ENCODE measurements at regions not wholly inside any gene's neighbourhood (a gene's known extent, or its start where the extent isn't known, plus 50 kb on each side); places are given as distances from the start of the nearest gene placed in this dataset.

DNA sequence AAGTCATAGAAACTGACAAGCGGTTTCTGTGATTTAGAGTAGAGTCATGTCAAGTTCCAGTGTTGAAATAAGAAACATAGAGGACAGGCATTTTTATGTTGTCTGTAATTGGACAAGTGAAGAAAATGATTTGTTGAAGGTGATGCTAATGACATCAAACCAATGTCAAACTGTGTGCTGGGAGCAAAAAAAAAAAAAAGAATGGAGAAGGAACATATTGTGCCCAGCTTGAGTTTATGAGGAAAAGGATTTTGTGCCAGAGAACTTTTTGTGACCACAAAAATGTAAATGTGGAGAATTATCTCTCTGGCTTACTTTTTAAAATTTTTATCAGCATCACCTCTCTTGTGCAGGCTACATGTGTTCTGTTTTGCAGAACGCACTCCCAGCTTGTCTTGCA lies 495.7 kb downstream of the RAPGEF2 start:
- Histone ChIP-seq H2AFZ (ENCODE audit: control insufficient read depth, low read depth, low read length) (no peak overlapping the region), H3K4me1 (ENCODE audit: control insufficient read depth, insufficient read depth, low read length) (no peaks in the 10 kb centered on the region), H3K36me3 (ENCODE audit: control insufficient read depth in 2 of 2, insufficient read depth in 2 of 2, low read length in 1 of 2) (no peaks in the 10 kb centered on the region), H3K27me3 (replicated peaks in 1 of 2; ENCODE audit: control insufficient read depth in 2 of 2, insufficient read depth in 2 of 2, low read length in 1 of 2) (no peaks in the 10 kb centered on the region), H3K9ac (ENCODE audit: control insufficient read depth, insufficient read depth, low read length) (no peak overlapping the region), H3K4me2 (ENCODE audit: control insufficient read depth, insufficient read depth) (no peak overlapping the region), H3K9me3 (replicated peaks; ENCODE audit: control insufficient read depth, insufficient read depth, low read length) (no peaks in the 10 kb centered on the region), H3K4me3 (no peak overlapping the region), H4K20me1 (ENCODE audit: control insufficient read depth, insufficient read depth) (no peaks in the 10 kb centered on the region), H3K79me2 (ENCODE audit: control insufficient read depth, insufficient read depth, low read length) (no peaks in the 10 kb centered on the region), H3K27ac (ENCODE audit: control insufficient read depth, insufficient read depth) (no peak overlapping the region)
- intact Hi-C loops (cut with micrococcal nuclease; ENCODE audit: unreplicated experiment) (no loop called here), in situ Hi-C loops (cut with MboI) (no loop called here)
- WGBS (ENCODE audit: insufficient coverage, insufficient replicate concordance, low lambda C conversion rate, missing lambda C conversion rate), result 5% methylated on average over 2 of the region's 2 CpGs
- ChIA-PET CTCF (no interaction called here), RAD21 (ENCODE audit: unreplicated experiment) (no interaction called here), POLR2A (no interaction called here), SMC1A (ENCODE audit: uncharacterized antibody, unreplicated experiment) (no interaction called here)
- FAIRE-seq (no peak), DNase-seq (ENCODE audit: low read depth, low spot score) (no peak), ATAC-seq (no peak)
- TF ChIP-seq CHD2 (IDR thresholded peaks at IDR 0.05; ENCODE audit: borderline replicate concordance, low read depth, low read length) (no peak), BCL11A (IDR thresholded peaks at IDR 0.05; ENCODE audit: low read depth, low read length) (no peak)
- no TSS peak for BruUV-seq (replicated peaks)

DNA sequence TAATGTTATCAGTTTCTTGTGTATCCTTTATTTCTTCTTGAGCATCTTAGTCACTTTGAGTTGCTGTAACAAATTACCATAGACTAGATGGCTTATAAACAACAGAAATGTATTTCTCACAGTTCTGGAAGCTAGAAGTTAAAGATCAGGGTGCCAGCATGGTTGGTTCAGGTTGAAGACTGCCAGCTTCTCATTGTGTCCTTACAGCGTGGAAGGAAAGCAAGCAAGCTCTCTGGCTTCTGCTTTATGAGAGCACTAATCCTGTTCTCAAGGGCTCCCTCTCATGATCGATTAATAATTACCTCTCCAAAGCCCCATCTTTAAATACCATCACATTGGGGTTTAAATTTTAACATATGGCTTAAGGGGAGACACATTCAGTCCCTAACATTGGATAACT lies 497.2 kb downstream of the RAPGEF2 start:
- in situ Hi-C loops (cut with MboI), result no loop called here
- Histone ChIP-seq H2AFZ (ENCODE audit: control insufficient read depth, low read depth, low read length) (no peak overlapping the region), H3K79me2 (ENCODE audit: control insufficient read depth, insufficient read depth, low read length) (no peaks in the 10 kb centered on the region), H3K4me3 (no peak overlapping the region), H3K27ac (ENCODE audit: control insufficient read depth, insufficient read depth) (no peak overlapping the region), H3K36me3 (ENCODE audit: control insufficient read depth in 2 of 2, insufficient read depth in 2 of 2, low read length in 1 of 2) (no peaks in the 10 kb centered on the region), H3K27me3 (replicated peaks in 1 of 2; ENCODE audit: control insufficient read depth in 2 of 2, insufficient read depth in 2 of 2, low read length in 1 of 2) (no peaks in the 10 kb centered on the region), H3K9ac (ENCODE audit: control insufficient read depth, insufficient read depth, low read length) (no peak overlapping the region), H3K4me1 (ENCODE audit: control insufficient read depth, insufficient read depth, low read length) (no peaks in the 10 kb centered on the region), H3K4me2 (ENCODE audit: control insufficient read depth, insufficient read depth) (no peak overlapping the region), H4K20me1 (ENCODE audit: control insufficient read depth, insufficient read depth) (no peaks in the 10 kb centered on the region), H3K9me3 (replicated peaks; ENCODE audit: control insufficient read depth, insufficient read depth, low read length) (no peaks in the 10 kb centered on the region)
- ChIA-PET SMC1A (ENCODE audit: uncharacterized antibody, unreplicated experiment) (no interaction called here), POLR2A (no interaction called here), RAD21 (ENCODE audit: unreplicated experiment) (interaction anchor here (0.5 kb wide), 1 partner anchor 447 kb away, joined by 4 read pairs; no protein-coding TSS in a partner anchor), CTCF (no interaction called here)
- FAIRE-seq, result no peak
- BruUV-seq (replicated peaks), result no TSS peak
- intact Hi-C loops (cut with micrococcal nuclease; ENCODE audit: unreplicated experiment), result no loop called here
- no peak for ATAC-seq
- TF ChIP-seq SMARCA5 (IDR thresholded peaks at IDR 0.05) (no peak), SMC3 (IDR thresholded peaks at IDR 0.05; ENCODE audit: borderline replicate concordance, low read length) (no peak), POU2F2 (IDR thresholded peaks at IDR 0.05; ENCODE audit: borderline replicate concordance, low read depth, low read length) (no peak), ZNF217 (IDR thresholded peaks at IDR 0.05) (no peak), KAT2A (conservative IDR thresholded peaks at IDR 0.05; ENCODE audit: control insufficient read depth, low read depth, low read length) (no peak), DPF2 (IDR thresholded peaks at IDR 0.05) (no peak), RCOR1 (conservative IDR thresholded peaks at IDR 0.05; ENCODE audit: low read depth, low read length) (no peak), NBN (IDR thresholded peaks at IDR 0.05) (no peak), CHD4 (IDR thresholded peaks at IDR 0.05) (no peak), ZNF24 (IDR thresholded peaks at IDR 0.05) (no peak), MYB (IDR thresholded peaks at IDR 0.05; ENCODE audit: borderline replicate concordance, low read depth, low read length) (no peak)
- TF ChIP-seq, protein P1, sequence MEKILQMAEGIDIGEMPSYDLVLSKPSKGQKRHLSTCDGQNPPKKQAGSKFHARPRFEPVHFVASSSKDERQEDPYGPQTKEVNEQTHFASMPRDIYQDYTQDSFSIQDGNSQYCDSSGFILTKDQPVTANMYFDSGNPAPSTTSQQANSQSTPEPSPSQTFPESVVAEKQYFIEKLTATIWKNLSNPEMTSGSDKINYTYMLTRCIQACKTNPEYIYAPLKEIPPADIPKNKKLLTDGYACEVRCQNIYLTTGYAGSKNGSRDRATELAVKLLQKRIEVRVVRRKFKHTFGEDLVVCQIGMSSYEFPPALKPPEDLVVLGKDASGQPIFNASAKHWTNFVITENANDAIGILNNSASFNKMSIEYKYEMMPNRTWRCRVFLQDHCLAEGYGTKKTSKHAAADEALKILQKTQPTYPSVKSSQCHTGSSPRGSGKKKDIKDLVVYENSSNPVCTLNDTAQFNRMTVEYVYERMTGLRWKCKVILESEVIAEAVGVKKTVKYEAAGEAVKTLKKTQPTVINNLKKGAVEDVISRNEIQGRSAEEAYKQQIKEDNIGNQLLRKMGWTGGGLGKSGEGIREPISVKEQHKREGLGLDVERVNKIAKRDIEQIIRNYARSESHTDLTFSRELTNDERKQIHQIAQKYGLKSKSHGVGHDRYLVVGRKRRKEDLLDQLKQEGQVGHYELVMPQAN (conservative IDR thresholded peaks at IDR 0.05), result no peak
- DNase-seq (ENCODE audit: low read depth, low spot score), result no peak
- 31% methylated on average over 2 of the region's 2 CpGs for WGBS (ENCODE audit: insufficient coverage, insufficient replicate concordance, low lambda C conversion rate, missing lambda C conversion rate)
